Stimulated activated CD4-positive, alpha-beta T cell treated with anti-CD3 and anti-CD28 coated beads, Interleukin-1b, Interleukin-23, amount 100 ng/mL, for 1 hour (primary cell): ENCODE measurements at regions not wholly inside any gene's neighbourhood (a gene's known extent, or its start where the extent isn't known, plus 50 kb on each side); places are given as distances from the start of the nearest gene placed in this dataset.
"Not testable (repeated sequence)": the region's sequence is repeated elsewhere in the genome, so short reads cannot be mapped to it uniquely, and the experiment has no call there.

ENCODE experiments used
- DNase-seq, 2 donors: peaks; one replicate each; pipeline ENCODE4 v3.0.0-alpha.2; 2020; ENCODE audit warnings: low read depth in 2 of 2

DNA sequence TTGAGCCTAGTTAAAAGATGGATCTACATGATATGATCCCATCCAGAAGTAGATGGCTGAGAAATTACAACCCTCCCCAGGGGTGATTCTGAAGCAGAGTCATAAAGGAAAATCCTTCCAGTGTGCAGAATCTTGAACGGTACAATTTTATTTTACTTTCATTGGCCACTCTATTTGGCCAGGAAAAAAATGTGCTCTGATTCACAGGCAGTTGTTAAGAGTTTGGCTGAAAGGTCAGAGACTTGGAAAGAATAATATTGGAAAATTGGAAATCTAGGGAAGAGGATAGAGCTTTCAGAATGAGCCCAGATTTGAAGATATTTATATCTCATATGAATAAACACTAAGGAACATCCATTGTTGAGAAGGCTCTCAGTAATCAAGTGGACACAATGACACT is 1299.3 kb upstream of the GJE1 start:
- DNase-seq, result no peak

DNA sequence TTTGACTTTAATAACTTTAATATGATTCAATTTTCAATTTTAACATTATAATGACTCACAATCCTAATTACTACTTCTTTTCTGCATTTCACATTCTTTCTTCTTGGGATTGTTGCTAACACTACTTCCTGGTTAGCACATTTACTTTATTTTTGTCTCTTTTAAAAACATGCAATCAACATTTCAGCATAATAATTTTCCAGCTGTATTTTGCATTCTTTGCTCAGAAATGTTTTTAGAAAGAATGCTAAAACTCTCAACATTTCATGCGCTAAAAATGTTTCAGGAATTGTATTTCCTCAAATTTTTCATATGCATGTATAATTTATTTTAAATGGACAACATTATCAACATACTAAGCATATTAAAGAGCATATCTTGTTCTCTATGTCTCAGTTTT is 1302.1 kb upstream of the GJE1 start:
- no peak for DNase-seq

- no peak for DNase-seq
Measured at GRCh38 chr6:140828856-140829255, 1303.9 kb upstream of the GJE1 start.

DNA sequence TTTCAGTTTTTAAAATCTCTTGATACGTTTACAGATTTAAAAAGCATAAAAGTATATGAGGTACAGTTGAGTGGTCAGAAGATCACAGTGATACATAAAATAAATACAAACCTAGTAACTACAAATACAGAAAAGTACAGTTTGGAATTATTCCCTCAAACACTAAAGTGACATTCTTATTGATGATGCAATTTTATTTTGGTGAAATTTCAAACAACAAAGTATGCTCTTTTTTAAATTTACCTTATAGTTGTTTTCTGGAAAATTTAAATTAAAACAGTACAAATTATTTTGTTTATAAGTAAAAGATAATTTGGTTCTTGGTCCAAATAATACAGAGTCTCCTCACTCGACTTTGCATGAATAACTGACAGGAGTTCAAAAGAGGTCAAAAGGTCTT is 1305.1 kb upstream of the GJE1 start:
- no peak for DNase-seq

DNA sequence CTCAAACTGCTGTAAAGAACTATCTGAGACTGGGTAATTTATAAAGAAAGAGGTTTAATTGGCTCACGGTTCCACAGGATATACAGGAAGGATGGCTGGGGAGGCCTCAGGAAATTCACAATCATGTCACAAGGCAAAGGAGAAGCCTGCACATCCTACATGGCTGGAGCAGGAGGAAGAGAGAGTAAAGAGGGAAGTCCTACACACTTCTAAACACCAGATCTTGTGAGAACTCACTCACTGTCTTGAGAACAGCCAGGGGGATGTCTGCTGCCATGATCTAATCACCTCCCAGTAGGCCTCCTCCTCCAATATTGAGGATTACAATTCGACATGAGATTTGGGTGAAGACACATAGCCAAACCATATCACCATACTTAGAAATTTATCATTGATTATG is 1307.0 kb upstream of the GJE1 start:
- DNase-seq, result no peak

- no peak for DNase-seq
Measured at GRCh38 chr6:140824595-140824994, 1308.1 kb upstream of the GJE1 start.

GRCh38 chr6:140821196-140821595 is 1311.5 kb upstream of the GJE1 start:
- DNase-seq, result no peak

DNA sequence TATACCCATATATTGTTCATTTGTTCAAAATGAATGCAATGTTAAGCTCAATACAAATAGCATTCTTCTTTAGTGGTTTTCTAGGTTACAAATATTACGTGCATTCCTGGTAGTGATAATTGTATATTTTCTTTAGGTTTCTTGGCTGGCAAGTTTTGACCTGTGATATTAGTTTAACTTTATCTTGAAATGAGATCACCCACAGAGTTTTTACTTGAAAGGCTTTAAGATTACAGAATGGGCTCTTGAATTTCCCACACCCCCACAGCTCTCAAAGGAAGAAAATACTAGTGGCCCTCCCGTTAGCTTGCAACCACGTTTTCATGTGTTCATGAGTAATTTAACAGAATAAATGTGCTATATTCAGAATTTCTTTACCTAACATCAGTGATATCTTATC is 1315.5 kb upstream of the GJE1 start:
- no peak for DNase-seq

- DNase-seq, result no peak
Measured at GRCh38 chr6:140816681-140817080, 1316.0 kb upstream of the GJE1 start.

DNA sequence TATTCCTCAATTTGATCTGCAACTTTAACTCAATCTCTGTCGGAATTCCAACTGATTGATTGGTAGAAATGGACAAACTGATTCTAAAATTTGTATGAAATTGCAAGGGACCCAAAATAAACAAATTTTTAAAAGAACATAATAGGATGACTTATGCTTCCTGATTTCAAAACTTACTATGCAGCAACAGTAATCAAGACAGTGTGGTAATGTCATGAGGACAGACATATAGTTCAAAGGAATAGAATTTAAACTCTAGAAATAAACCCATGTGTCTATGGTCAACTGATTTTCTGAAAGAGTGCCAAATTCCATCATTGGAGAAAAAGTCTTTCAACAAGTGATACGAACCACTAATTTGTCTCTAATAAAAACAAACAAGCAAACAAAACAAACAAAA is 1320.1 kb upstream of the GJE1 start:
- no peak for DNase-seq

DNA sequence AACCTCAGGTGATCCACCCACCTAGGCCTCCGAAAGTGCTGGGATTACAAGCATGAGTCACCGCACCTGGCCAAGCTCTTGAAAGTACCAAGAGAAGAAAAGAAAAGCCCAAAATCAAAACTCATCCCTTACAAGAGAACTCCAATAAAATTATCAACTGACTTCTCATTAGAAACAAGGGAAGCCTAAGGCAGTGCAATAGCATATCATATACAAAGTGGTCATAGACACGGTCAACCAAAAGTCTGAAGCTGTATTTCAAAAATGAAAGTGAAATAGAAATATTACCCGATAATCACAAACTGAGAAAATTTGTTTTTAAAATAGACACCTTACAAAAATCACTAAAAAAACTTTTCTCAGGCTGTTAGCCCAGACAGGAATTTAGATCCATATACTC is 1321.1 kb upstream of the GJE1 start:
- no peak for DNase-seq

GRCh38 chr6:140809694-140810101 is 1323.0 kb upstream of the GJE1 start:
- no peak for DNase-seq

- DNase-seq, result no peak
Measured at GRCh38 chr6:140806431-140806830, 1326.3 kb upstream of the GJE1 start.

GRCh38 chr6:140794544-140794943 is 1338.2 kb upstream of the GJE1 start:
- no peak for DNase-seq

GRCh38 chr6:140790109-140790508 is 1342.6 kb upstream of the GJE1 start:
- DNase-seq, result no peak

GRCh38 chr6:140789466-140789865 is 1343.3 kb upstream of the GJE1 start:
- DNase-seq, result no peak

- DNase-seq, result no peak
Measured at GRCh38 chr6:140785926-140786325, 1346.8 kb upstream of the GJE1 start.

GRCh38 chr6:140784573-140784972 is 1348.2 kb upstream of the GJE1 start:
- no peak for DNase-seq

DNA sequence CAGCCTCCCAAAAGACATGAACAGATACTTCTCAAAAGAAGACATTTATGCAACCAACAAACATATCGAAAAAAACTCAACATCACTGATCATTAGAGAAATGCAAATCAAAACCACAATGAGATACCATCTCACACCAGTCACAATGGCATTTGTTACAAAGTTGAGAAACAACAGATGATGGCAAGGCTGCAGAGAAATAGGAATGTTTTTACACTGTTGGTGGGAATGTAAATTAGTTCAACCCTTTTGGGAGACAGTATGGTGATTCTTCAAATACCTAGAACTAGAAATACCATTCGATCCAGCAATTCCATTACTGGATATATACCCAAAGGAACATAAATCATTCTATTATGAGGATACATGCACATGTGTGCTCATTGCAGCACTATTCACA is 1349.2 kb upstream of the GJE1 start:
- DNase-seq, result not testable (repeated sequence)

DNA sequence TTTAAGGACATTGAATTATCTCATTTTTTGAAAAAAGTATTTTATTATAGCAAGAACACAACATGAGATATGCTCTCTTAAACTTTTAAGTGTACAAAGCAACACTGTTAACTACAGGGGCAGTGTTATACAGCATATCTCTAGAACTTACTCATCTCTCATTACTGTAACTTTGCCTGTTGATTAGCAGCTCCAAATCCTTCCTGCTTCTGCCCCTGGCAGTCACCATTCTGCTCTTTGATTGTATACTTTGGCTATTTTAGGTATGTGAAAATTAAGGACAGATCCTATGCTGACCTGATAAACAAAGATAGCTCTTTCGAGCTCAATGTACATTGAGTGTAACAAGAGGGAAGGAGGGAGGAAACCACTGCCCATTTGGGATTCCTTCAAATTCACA is 1349.8 kb upstream of the GJE1 start:
- no peak for DNase-seq

GRCh38 chr6:140779991-140780596 is 1352.6 kb upstream of the GJE1 start:
- no peak for DNase-seq

GRCh38 chr6:140779341-140779740 is 1353.4 kb upstream of the GJE1 start:
- no peak for DNase-seq

- DNase-seq, result no peak
Measured at GRCh38 chr6:140777780-140778179, 1354.9 kb upstream of the GJE1 start.

GRCh38 chr6:140775061-140775460 is 1357.7 kb upstream of the GJE1 start:
- no peak for DNase-seq
